ENCODE measurements at regions not wholly inside any gene's neighbourhood (a gene's known extent, or its start where the extent isn't known, plus 50 kb on each side); places are given as distances from the start of the nearest gene placed in this dataset.

DNA sequence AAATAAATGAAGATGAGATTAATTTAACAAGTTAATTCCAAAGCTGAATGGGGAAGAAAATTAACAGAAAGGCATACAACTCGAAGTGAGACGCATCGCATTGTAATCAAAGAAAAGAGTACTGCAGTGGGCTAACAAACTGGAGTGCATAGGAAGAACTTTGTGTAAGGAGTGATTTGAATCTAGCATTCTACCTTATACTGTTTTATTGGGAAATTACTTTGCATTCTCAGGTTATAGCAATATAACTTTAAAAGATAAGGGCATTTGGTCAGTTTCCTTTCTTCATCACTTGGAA is 124.5 kb upstream of the TLE4 start:
- TF ChIP-seq MYC (IDR thresholded peaks at IDR 0.05; ENCODE audit: low read depth, low read length) (no peak), GATA2 (IDR thresholded peaks at IDR 0.05; ENCODE audit: insufficient read depth, insufficient read length, low read depth, low read length) (no peak), POLR2A (IDR thresholded peaks at IDR 0.05; ENCODE audit: low read depth, low read length) (no peak), EZH2 (IDR thresholded peaks at IDR 0.05; ENCODE audit: borderline replicate concordance, low read depth, low read length, severe bottlenecking) (no peak)
- TF ChIP-seq, protein P1, sequence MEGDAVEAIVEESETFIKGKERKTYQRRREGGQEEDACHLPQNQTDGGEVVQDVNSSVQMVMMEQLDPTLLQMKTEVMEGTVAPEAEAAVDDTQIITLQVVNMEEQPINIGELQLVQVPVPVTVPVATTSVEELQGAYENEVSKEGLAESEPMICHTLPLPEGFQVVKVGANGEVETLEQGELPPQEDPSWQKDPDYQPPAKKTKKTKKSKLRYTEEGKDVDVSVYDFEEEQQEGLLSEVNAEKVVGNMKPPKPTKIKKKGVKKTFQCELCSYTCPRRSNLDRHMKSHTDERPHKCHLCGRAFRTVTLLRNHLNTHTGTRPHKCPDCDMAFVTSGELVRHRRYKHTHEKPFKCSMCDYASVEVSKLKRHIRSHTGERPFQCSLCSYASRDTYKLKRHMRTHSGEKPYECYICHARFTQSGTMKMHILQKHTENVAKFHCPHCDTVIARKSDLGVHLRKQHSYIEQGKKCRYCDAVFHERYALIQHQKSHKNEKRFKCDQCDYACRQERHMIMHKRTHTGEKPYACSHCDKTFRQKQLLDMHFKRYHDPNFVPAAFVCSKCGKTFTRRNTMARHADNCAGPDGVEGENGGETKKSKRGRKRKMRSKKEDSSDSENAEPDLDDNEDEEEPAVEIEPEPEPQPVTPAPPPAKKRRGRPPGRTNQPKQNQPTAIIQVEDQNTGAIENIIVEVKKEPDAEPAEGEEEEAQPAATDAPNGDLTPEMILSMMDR (IDR thresholded peaks at IDR 0.05; ENCODE audit: extremely low read depth in 1 of 2, insufficient read depth in 1 of 2, low read depth in 1 of 2, low read length in 2 of 2), result no peak
